ENCODE measurements at regions not wholly inside any gene's neighbourhood (a gene's known extent, or its start where the extent isn't known, plus 50 kb on each side); places are given as distances from the start of the nearest gene placed in this dataset.

DNA sequence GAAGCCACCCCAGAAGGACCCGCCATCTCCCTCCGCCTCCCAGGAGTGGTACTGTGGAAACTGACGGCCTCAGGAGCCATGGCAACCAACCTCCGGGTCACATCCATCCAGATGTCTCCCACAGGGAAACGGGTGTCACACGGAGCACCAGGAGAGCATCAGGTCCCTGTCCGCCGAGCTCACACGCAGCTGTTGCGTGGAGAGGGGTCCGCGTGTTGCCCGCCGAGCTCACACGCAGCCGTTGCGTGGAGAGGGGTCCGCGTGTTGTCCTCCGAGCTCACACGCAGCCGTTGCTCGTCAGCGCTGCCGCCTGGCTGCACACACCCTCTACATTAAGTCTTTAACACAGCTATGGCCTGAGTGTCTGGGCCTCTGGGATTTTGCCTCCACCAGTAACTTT, 311.1 kb upstream of the SHH start:
- TF ChIP-seq, protein P1, sequence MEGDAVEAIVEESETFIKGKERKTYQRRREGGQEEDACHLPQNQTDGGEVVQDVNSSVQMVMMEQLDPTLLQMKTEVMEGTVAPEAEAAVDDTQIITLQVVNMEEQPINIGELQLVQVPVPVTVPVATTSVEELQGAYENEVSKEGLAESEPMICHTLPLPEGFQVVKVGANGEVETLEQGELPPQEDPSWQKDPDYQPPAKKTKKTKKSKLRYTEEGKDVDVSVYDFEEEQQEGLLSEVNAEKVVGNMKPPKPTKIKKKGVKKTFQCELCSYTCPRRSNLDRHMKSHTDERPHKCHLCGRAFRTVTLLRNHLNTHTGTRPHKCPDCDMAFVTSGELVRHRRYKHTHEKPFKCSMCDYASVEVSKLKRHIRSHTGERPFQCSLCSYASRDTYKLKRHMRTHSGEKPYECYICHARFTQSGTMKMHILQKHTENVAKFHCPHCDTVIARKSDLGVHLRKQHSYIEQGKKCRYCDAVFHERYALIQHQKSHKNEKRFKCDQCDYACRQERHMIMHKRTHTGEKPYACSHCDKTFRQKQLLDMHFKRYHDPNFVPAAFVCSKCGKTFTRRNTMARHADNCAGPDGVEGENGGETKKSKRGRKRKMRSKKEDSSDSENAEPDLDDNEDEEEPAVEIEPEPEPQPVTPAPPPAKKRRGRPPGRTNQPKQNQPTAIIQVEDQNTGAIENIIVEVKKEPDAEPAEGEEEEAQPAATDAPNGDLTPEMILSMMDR (IDR thresholded peaks at IDR 0.05; ENCODE audit: borderline replicate concordance, extremely low read depth, insufficient read depth): no peak
- H3K4me1 ChIP-seq (ENCODE audit: control insufficient read depth in 2 of 3, insufficient read depth in 2 of 3, low read depth in 1 of 3, low read length in 3 of 3): no peaks in the 10 kb centered on the region
- no peak overlapping the region for H3K27ac ChIP-seq (ENCODE audit: low read depth in 2 of 2, low read length in 2 of 2)
- H3K9ac ChIP-seq (ENCODE audit: low read length in 3 of 3): no peak overlapping the region
- FAIRE-seq (no peak), DNase-seq (peak in 1 of 5 donors; percentile 52)
- no peaks in the 10 kb centered on the region for H3K27me3 ChIP-seq (ENCODE audit: control insufficient read depth, insufficient read depth, low read length)
- H3K36me3 ChIP-seq (ENCODE audit: control insufficient read depth in 2 of 3, insufficient read depth in 3 of 3, low read length in 3 of 3): no peaks in the 10 kb centered on the region
- intact Hi-C loops (cut with DNase I): no loop called here
- no peak overlapping the region for H3K4me3 ChIP-seq (ENCODE audit: low read length in 3 of 3)
- H3K9me3 ChIP-seq (ENCODE audit: control insufficient read depth in 2 of 3, insufficient read depth in 1 of 3, low read length in 3 of 3): no peaks in the 10 kb centered on the region

DNA sequence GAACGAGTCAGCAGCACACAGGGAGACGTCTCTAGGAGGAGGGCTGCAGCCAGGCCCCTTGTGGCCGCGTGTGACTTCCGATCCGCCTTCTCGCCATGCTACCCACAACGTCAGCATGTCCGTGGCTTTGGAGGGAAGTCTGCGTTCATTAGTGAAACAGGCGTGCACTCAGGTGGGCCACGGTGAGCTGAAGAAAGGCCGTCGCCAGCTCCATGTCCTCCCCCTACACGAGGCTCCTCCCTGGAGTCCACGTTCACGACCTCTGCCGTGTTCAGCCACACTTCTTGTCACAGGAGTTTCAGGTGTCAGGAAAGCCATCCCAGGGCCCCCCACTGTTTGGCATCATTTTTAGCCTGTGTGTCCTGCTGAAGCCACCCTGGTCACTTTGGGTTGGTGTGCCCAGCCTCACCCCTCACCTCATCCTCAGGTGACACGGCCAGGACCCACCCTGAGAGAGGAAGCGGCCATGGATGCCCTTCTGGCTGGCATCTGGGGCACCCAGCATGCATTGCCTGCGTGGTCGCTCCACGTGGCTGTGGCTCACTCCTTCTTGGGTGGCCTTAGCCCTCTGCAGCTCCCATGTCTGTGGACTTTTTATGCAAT, 310.6 kb upstream of the SHH start:
- no peaks in the 10 kb centered on the region for H3K9me3 ChIP-seq (ENCODE audit: control insufficient read depth in 2 of 3, insufficient read depth in 1 of 3, low read length in 3 of 3)
- H3K27me3 ChIP-seq (ENCODE audit: control insufficient read depth, insufficient read depth, low read length): no peaks in the 10 kb centered on the region
- H3K36me3 ChIP-seq (ENCODE audit: control insufficient read depth in 2 of 3, insufficient read depth in 3 of 3, low read length in 3 of 3): no peaks in the 10 kb centered on the region
- TF ChIP-seq, protein P1 (IDR thresholded peaks at IDR 0.05; ENCODE audit: borderline replicate concordance, extremely low read depth, insufficient read depth): no peak
- no peaks in the 10 kb centered on the region for H3K4me1 ChIP-seq (ENCODE audit: control insufficient read depth in 2 of 3, insufficient read depth in 2 of 3, low read depth in 1 of 3, low read length in 3 of 3)
- intact Hi-C loops (cut with DNase I): no loop called here
- no peak overlapping the region for H3K4me3 ChIP-seq (ENCODE audit: low read length in 3 of 3)
- DNase-seq (no peak), FAIRE-seq (no peak)
- no peak overlapping the region for H3K27ac ChIP-seq (ENCODE audit: low read depth in 2 of 2, low read length in 2 of 2)
- no peak overlapping the region for H3K9ac ChIP-seq (ENCODE audit: low read length in 3 of 3)

DNA sequence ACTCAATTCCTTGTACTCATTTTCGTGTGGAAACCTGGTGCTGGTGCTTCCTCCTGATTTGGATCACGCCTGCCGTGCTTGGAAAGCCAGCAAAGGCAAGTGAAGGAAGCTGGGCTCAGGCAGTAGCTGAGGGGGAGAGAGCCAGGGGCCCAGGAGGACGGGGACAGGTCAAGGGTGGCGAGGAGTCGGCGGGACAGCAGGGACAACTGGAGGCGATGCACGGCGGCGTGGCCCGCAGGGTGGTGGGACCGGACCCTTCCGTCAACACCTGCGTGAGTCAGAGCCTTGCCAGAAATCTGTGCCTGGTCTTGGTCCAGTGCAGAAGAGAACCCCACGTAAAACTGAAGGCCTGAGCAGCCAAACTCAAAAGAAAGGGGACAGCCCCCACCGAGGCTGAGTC, 309.7 kb upstream of the SHH start:
- TF ChIP-seq, protein P1 (IDR thresholded peaks at IDR 0.05; ENCODE audit: borderline replicate concordance, extremely low read depth, insufficient read depth): no peak
- FAIRE-seq: no peak
- no peak overlapping the region for H3K4me3 ChIP-seq (ENCODE audit: low read length in 3 of 3)

DNA sequence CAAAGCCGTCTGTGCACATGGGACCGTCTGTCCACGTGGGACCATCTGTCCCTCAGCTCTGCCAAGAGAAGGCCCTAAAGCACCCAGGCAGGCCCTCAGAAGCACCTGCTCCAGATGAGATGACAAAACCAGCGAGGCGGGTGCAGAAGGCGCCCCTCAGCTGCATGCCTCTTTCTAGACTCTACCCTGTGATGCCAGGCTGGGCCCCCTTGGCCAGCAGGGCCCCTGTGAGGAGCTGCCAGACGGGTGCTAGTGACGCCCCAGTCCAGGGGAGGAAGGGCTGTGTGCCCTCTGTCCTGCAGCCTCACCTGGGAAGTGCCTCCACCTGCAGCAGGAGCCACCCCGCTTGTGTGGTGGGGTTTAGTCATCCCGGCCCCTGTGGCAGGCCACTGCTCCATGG, 309.2 kb upstream of the SHH start:
- H3K4me1 ChIP-seq (ENCODE audit: control insufficient read depth in 2 of 3, insufficient read depth in 2 of 3, low read depth in 1 of 3, low read length in 3 of 3): no peaks in the 10 kb centered on the region
- no peak overlapping the region for H3K4me3 ChIP-seq (ENCODE audit: low read length in 3 of 3)
- no peaks in the 10 kb centered on the region for H3K27me3 ChIP-seq (ENCODE audit: control insufficient read depth, insufficient read depth, low read length)
- TF ChIP-seq, protein P1 (IDR thresholded peaks at IDR 0.05; ENCODE audit: borderline replicate concordance, extremely low read depth, insufficient read depth): no peak
- no peaks in the 10 kb centered on the region for H3K9me3 ChIP-seq (ENCODE audit: control insufficient read depth in 2 of 3, insufficient read depth in 1 of 3, low read length in 3 of 3)
- no peak overlapping the region for H3K9ac ChIP-seq (ENCODE audit: low read length in 3 of 3)
- H3K36me3 ChIP-seq (ENCODE audit: control insufficient read depth in 2 of 3, insufficient read depth in 3 of 3, low read length in 3 of 3): no peaks in the 10 kb centered on the region
- H3K27ac ChIP-seq (ENCODE audit: low read depth in 2 of 2, low read length in 2 of 2): no peak overlapping the region
- intact Hi-C loops (cut with DNase I): no loop called here
- FAIRE-seq: no peak
- DNase-seq: peak in 1 of 5 donors; percentile 68

More for the DNA sequence above, 309.7 kb upstream of the SHH start:
- Histone ChIP-seq H3K36me3 (ENCODE audit: control insufficient read depth in 2 of 3, insufficient read depth in 3 of 3, low read length in 3 of 3) (no peaks in the 10 kb centered on the region), H3K27ac (ENCODE audit: low read depth in 2 of 2, low read length in 2 of 2) (no peak overlapping the region), H3K9me3 (ENCODE audit: control insufficient read depth in 2 of 3, insufficient read depth in 1 of 3, low read length in 3 of 3) (no peaks in the 10 kb centered on the region), H3K27me3 (ENCODE audit: control insufficient read depth, insufficient read depth, low read length) (no peaks in the 10 kb centered on the region), H3K9ac (ENCODE audit: low read length in 3 of 3) (no peak overlapping the region), H3K4me1 (ENCODE audit: control insufficient read depth in 2 of 3, insufficient read depth in 2 of 3, low read depth in 1 of 3, low read length in 3 of 3) (no peaks in the 10 kb centered on the region)
- intact Hi-C loops (cut with DNase I): no loop called here
- peak in 1 of 5 donors; percentile 43 for DNase-seq

All from kidney (tissue), 13 donors.